H9 (cell line): ENCODE measurements at regions not wholly inside any gene's neighbourhood (a gene's known extent, or its start where the extent isn't known, plus 50 kb on each side); places are given as distances from the start of the nearest gene placed in this dataset.
A peak's percentile ranks its signal among the peaks of the same experiment; 100 is the strongest.

Experiments
- DNase-seq: peaks from one replicate; pipeline ENCODE4 v3.0.0-alpha.2; 2017
- H2AFZ ChIP-seq: one replicate; pipeline ENCODE4 v1.6.1; 2013; ENCODE audit warnings: mild to moderate bottlenecking, low read length, control low read depth, moderate library complexity
- H2AK5ac ChIP-seq: 2 replicates; pipeline ENCODE4 v1.6.1; 2013; ENCODE audit warnings: low read length, control low read depth, mixed read lengths; ENCODE audit not compliant: insufficient read length
- H2BK120ac ChIP-seq: one replicate; pipeline ENCODE4 v1.6.1; 2013; ENCODE audit warnings: low read depth, mild to moderate bottlenecking, low read length, control low read depth, inconsistent platforms; ENCODE audit not compliant: poor library complexity, severe bottlenecking
- H2BK12ac ChIP-seq: 2 replicates; pipeline ENCODE4 v1.6.1; 2013; ENCODE audit warnings: low read length, control low read depth, mixed read lengths, low read depth; ENCODE audit not compliant: insufficient read length
- H2BK15ac ChIP-seq: 2 replicates; pipeline ENCODE4 v1.6.1; 2013; ENCODE audit warnings: low read depth, low read length, control low read depth
- H2BK20ac ChIP-seq: one replicate; pipeline ENCODE4 v1.6.1; 2013; ENCODE audit warnings: low read depth, mild to moderate bottlenecking, low read length, control low read depth, inconsistent platforms; ENCODE audit not compliant: poor library complexity, severe bottlenecking
- H2BK5ac ChIP-seq: 2 replicates; pipeline ENCODE4 v1.6.1; 2013; ENCODE audit warnings: low read length, control low read depth, mixed read lengths; ENCODE audit not compliant: insufficient read length
- H3K14ac ChIP-seq: 2 replicates; pipeline ENCODE4 v1.6.1; 2013; ENCODE audit warnings: low read length, control low read depth; ENCODE audit not compliant: insufficient read depth
- H3K18ac ChIP-seq: 2 replicates; pipeline ENCODE4 v1.6.1; 2013; ENCODE audit warnings: low read depth, mild to moderate bottlenecking, mixed read lengths, low read length, control low read depth; ENCODE audit not compliant: insufficient read length
- H3K23ac ChIP-seq: 2 replicates; pipeline ENCODE4 v1.6.1; 2013; ENCODE audit warnings: low read length, control low read depth, mixed read lengths, low read depth; ENCODE audit not compliant: insufficient read length
- H3K23me2 ChIP-seq: 2 replicates; pipeline ENCODE4 v1.6.1; 2013; ENCODE audit warnings: low read depth, mild to moderate bottlenecking, mixed read lengths, low read length, control low read depth; ENCODE audit not compliant: insufficient read length, poor library complexity, severe bottlenecking
- H3K27ac ChIP-seq: 2 replicates; pipeline ENCODE4 v1.5.1; 2013; ENCODE audit warnings: low read length, control low read depth, mixed read lengths, low read depth; ENCODE audit not compliant: insufficient read length
- H3K27me3 ChIP-seq: 2 replicates; pipeline ENCODE4 v1.6.1; 2013; ENCODE audit warnings: low read length, control low read depth, inconsistent platforms; ENCODE audit not compliant: insufficient read depth
- H3K4ac ChIP-seq: 2 replicates; pipeline ENCODE4 v1.6.1; 2013; ENCODE audit warnings: low read depth, mild to moderate bottlenecking, control low read depth, inconsistent platforms, low read length, moderate library complexity
- H3K4me1 ChIP-seq: 2 replicates; pipeline ENCODE4 v1.6.1; 2013; ENCODE audit warnings: low read length, control low read depth, inconsistent platforms; ENCODE audit not compliant: insufficient read depth
- H3K4me2 ChIP-seq: 2 replicates; pipeline ENCODE4 v1.6.1; 2013; ENCODE audit warnings: low read length, control low read depth, mixed read lengths; ENCODE audit not compliant: insufficient read length, insufficient read depth
- H3K56ac ChIP-seq: 2 replicates; pipeline ENCODE4 v1.6.1; 2013; ENCODE audit warnings: low read depth, mild to moderate bottlenecking, mixed read lengths, low read length, control low read depth; ENCODE audit not compliant: insufficient read length
- H3K79me1 ChIP-seq: 2 replicates; pipeline ENCODE4 v1.6.1; 2013; ENCODE audit warnings: low read depth, mild to moderate bottlenecking, moderate library complexity, low read length, control low read depth, inconsistent platforms; ENCODE audit not compliant: insufficient read depth, poor library complexity, severe bottlenecking
- H3K79me2 ChIP-seq: 2 replicates; pipeline ENCODE4 v1.6.1; 2013; ENCODE audit warnings: low read length, control low read depth, inconsistent platforms; ENCODE audit not compliant: insufficient read depth
- H3K9ac ChIP-seq: 2 replicates; pipeline ENCODE4 v1.6.1; 2013; ENCODE audit warnings: low read length, control low read depth, mixed read lengths; ENCODE audit not compliant: insufficient read length; ENCODE audit errors: extremely low read depth
- H3K9me3 ChIP-seq: one replicate; pipeline ENCODE4 v1.6.1; 2013; ENCODE audit warnings: low read depth, low read length, inconsistent platforms; ENCODE audit not compliant: control insufficient read depth
- H3T11ph ChIP-seq: one replicate; pipeline ENCODE4 v1.6.1; 2013; ENCODE audit warnings: mild to moderate bottlenecking, low read length, control low read depth, inconsistent platforms
- H4K20me1 ChIP-seq: one replicate; pipeline ENCODE4 v1.6.1; 2013; ENCODE audit not compliant: control insufficient read depth, insufficient read length, insufficient read depth
- H4K5ac ChIP-seq: 2 replicates; pipeline ENCODE4 v1.6.1; 2013; ENCODE audit warnings: low read depth, mild to moderate bottlenecking, mixed read lengths, low read length, control low read depth; ENCODE audit not compliant: insufficient read length
- H4K8ac ChIP-seq: replicated peaks from 2 replicates; pipeline ENCODE4 v1.6.1; 2013; ENCODE audit warnings: low read length, control low read depth, mixed read lengths, low read depth; ENCODE audit not compliant: insufficient read length
- H4K91ac ChIP-seq: 2 replicates; pipeline ENCODE4 v1.6.1; 2013; ENCODE audit warnings: low read depth, mild to moderate bottlenecking, moderate library complexity, mixed read lengths, low read length, control low read depth; ENCODE audit not compliant: insufficient read length
- H3K27ac Mint-ChIP-seq, 3 experiments: 2 replicates in 2 of 3; 3 replicates in 1 of 3; pipeline ENCODE4 v1.8.0; 2020 to 2021; ENCODE audit warnings: mixed read lengths in 3 of 3, mild to moderate bottlenecking in 1 of 3, moderate library complexity in 1 of 3
- H3K27me3 Mint-ChIP-seq: 2 replicates; pipeline ENCODE4 v1.8.0; 2021; ENCODE audit warnings: low read depth, mild to moderate bottlenecking, moderate library complexity, mixed read lengths
- H3K36me3 Mint-ChIP-seq, 3 experiments: 2 replicates in 2 of 3; 3 replicates in 1 of 3; pipeline ENCODE4 v1.8.0; 2020 to 2021; ENCODE audit warnings: low read depth in 3 of 3, mixed read lengths in 3 of 3; ENCODE audit not compliant: insufficient read depth in 1 of 3
- H3K4me1 Mint-ChIP-seq, 2 experiments: 2 replicates each; pipeline ENCODE4 v1.8.0; 2020; ENCODE audit warnings: mixed read lengths in 2 of 2
- H3K4me3 Mint-ChIP-seq, 2 experiments: 2 replicates in 1 of 2; 3 replicates in 1 of 2; pipeline ENCODE4 v1.8.0; 2020 to 2021; ENCODE audit warnings: mild to moderate bottlenecking in 2 of 2, mixed read lengths in 2 of 2, moderate library complexity in 1 of 2
- H3K9me3 Mint-ChIP-seq, 2 experiments: 2 replicates in 1 of 2; 3 replicates in 1 of 2; pipeline ENCODE4 v1.8.0; 2020; ENCODE audit warnings: mild to moderate bottlenecking in 2 of 2, mixed read lengths in 2 of 2, moderate library complexity in 1 of 2
- WGBS: extraction: QIAGEN DNeasy Blood & Tissue Kit; methylation state at CpG from one replicate; pipeline ENCODE4 v1.1.7; 2013; ENCODE audit warnings: missing lambda C conversion rate, low lambda C conversion rate, mixed read lengths; ENCODE audit not compliant: insufficient read length; ENCODE audit errors: extremely low coverage; 5-methylcytosine and 5-hydroxymethylcytosine counted together
- TF ChIP-seq, protein P1 (sequence below): fragments of 200-600 bp; sonication (generic); conservative IDR thresholded peaks from 3 replicates; pipeline ENCODE4 v1.8.0; 2021; ENCODE audit warnings: antibody characterized with exemption, mild to moderate bottlenecking

DNA sequence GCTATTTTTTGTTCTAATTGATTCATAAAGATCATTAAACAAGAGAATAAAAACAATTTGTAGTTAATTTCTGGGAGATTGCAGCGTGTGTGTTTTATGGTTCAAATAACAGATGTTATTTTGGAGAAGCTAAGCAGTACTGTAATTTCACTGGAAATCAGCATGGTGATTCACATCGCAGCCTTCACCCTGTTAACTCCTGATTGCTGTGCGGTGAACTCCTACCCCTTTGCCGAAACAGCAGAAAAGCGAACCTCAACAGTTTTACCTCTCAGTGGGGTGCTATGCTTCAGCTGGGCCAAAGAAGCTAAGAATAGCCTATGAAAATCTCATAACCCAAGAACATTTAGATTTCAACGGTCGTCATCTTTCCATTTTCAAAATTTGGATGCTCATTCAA, 441.5 kb upstream of the RARB start:
- Histone ChIP-seq H3K27me3 (no peaks in the 10 kb centered on the region), H3K14ac (no peak overlapping the region), H2BK12ac (no peak overlapping the region), H3K4me1 (no peaks in the 10 kb centered on the region), H2BK5ac (no peak overlapping the region), H2BK120ac (no peak overlapping the region), H2BK15ac (no peak overlapping the region), H3T11ph (no peak overlapping the region), H2AFZ (no peak overlapping the region), H3K79me2 (no peaks in the 10 kb centered on the region), H4K91ac (no peak overlapping the region), H4K20me1 (no peaks in the 10 kb centered on the region), H4K8ac (no peak overlapping the region), H3K4me2 (no peak overlapping the region), H3K9me3 (no peaks in the 10 kb centered on the region), H3K23me2 (no peaks in the 10 kb centered on the region), H3K79me1 (no peaks in the 10 kb centered on the region), H3K23ac (no peak overlapping the region), H4K5ac (no peak overlapping the region), H3K18ac (no peak overlapping the region), H3K4ac (no peak overlapping the region), H3K56ac (no peak overlapping the region), H2AK5ac (no peak overlapping the region), H2BK20ac (no peak overlapping the region), H3K9ac (no peak overlapping the region), H3K27ac (no peak overlapping the region)
- H3K4me1 Mint-ChIP-seq: peaks cover 4% of the 10 kb centered on the region in 2 experiments; a peak in 1 of 4 replicates
- DNase-seq: no peak
- H3K4me3 Mint-ChIP-seq: no peak overlapping the region
- TF ChIP-seq, protein P1, sequence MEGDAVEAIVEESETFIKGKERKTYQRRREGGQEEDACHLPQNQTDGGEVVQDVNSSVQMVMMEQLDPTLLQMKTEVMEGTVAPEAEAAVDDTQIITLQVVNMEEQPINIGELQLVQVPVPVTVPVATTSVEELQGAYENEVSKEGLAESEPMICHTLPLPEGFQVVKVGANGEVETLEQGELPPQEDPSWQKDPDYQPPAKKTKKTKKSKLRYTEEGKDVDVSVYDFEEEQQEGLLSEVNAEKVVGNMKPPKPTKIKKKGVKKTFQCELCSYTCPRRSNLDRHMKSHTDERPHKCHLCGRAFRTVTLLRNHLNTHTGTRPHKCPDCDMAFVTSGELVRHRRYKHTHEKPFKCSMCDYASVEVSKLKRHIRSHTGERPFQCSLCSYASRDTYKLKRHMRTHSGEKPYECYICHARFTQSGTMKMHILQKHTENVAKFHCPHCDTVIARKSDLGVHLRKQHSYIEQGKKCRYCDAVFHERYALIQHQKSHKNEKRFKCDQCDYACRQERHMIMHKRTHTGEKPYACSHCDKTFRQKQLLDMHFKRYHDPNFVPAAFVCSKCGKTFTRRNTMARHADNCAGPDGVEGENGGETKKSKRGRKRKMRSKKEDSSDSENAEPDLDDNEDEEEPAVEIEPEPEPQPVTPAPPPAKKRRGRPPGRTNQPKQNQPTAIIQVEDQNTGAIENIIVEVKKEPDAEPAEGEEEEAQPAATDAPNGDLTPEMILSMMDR: no peak
- WGBS: no CpG with 5 or more reads among the region's 7 CpGs
- H3K27ac Mint-ChIP-seq: 0 out of 7 replicates have a peak overlapping the region, but pooled peaks of 1 of the 3 experiments have one; percentile 59
- H3K27me3 Mint-ChIP-seq: no peaks in the 10 kb centered on the region
- H3K9me3 Mint-ChIP-seq: no peaks in the 10 kb centered on the region
- H3K36me3 Mint-ChIP-seq: no peaks in the 10 kb centered on the region; a peak in 1 of 7 replicates
